Mesenchymal stem cell (in vitro differentiated cells and primary cell): ENCODE measurements at regions not wholly inside any gene's neighbourhood (a gene's known extent, or its start where the extent isn't known, plus 50 kb on each side); places are given as distances from the start of the nearest gene placed in this dataset.

Source experiments
- DNase-seq: peaks from one replicate; pipeline ENCODE4 v3.0.0-alpha.2; 2013
- H2AFZ ChIP-seq: one replicate; pipeline ENCODE4 v1.6.1; 2013; ENCODE audit warnings: low read depth, mild to moderate bottlenecking, control low read depth, inconsistent platforms, low read length, moderate library complexity
- H2AK5ac ChIP-seq: 2 replicates; pipeline ENCODE4 v1.6.1; 2013; ENCODE audit warnings: low read length, moderate library complexity, mild to moderate bottlenecking, inconsistent platforms; ENCODE audit not compliant: severe bottlenecking
- H2BK120ac ChIP-seq: one replicate; pipeline ENCODE4 v1.6.1; 2013; ENCODE audit warnings: low read depth, mild to moderate bottlenecking, inconsistent platforms, low read length, moderate library complexity
- H2BK12ac ChIP-seq, 2 experiments: one replicate each; pipeline ENCODE4 v1.6.1; 2013; ENCODE audit warnings: inconsistent platforms in 2 of 2, low read length in 2 of 2, mild to moderate bottlenecking in 2 of 2, moderate library complexity in 2 of 2, control low read depth in 1 of 2
- H2BK15ac ChIP-seq: one replicate; pipeline ENCODE4 v1.6.1; 2013; ENCODE audit warnings: mild to moderate bottlenecking, low read depth, inconsistent platforms; ENCODE audit not compliant: poor library complexity, severe bottlenecking
- H2BK5ac ChIP-seq: 2 replicates; pipeline ENCODE4 v1.6.1; 2013; ENCODE audit warnings: low read depth, mild to moderate bottlenecking, low read length, control low read depth, inconsistent platforms; ENCODE audit not compliant: poor library complexity, severe bottlenecking
- H3K14ac ChIP-seq, 2 experiments: one replicate each; pipeline ENCODE4 v1.6.1; 2013; ENCODE audit warnings: inconsistent platforms in 2 of 2, low read length in 2 of 2, control low read depth in 1 of 2, mild to moderate bottlenecking in 1 of 2, moderate library complexity in 1 of 2
- H3K18ac ChIP-seq, 2 experiments: one replicate each; pipeline ENCODE4 v1.6.1; 2013; ENCODE audit warnings: inconsistent platforms in 2 of 2, low read length in 2 of 2, control low read depth in 1 of 2, low read depth in 1 of 2, mild to moderate bottlenecking in 1 of 2
- H3K23ac ChIP-seq, 2 experiments: one replicate each; pipeline ENCODE4 v1.6.1; 2013; ENCODE audit warnings: inconsistent platforms in 2 of 2, low read length in 2 of 2, mild to moderate bottlenecking in 2 of 2, moderate library complexity in 2 of 2, control low read depth in 1 of 2
- H3K27ac ChIP-seq: 2 replicates; pipeline ENCODE4 v1.5.1; 2013; ENCODE audit warnings: mild to moderate bottlenecking, moderate library complexity, low read length, control low read depth, inconsistent platforms; ENCODE audit not compliant: poor library complexity, severe bottlenecking
- H3K27me3 ChIP-seq, 2 experiments: 2 replicates each; pipeline versions ENCODE4 v1.6.1 to v1.7.0; 2013; ENCODE audit warnings: low read length in 2 of 2, mild to moderate bottlenecking in 2 of 2, moderate library complexity in 2 of 2, control low read depth in 1 of 2, inconsistent platforms in 1 of 2; ENCODE audit not compliant: control insufficient read depth in 1 of 2, insufficient read depth in 1 of 2
- H3K36me3 ChIP-seq, 2 experiments: 2 replicates each; pipeline versions ENCODE4 v1.6.1 to v1.7.0; 2013; ENCODE audit warnings: low read length in 2 of 2, control low read depth in 1 of 2, inconsistent platforms in 1 of 2, low read depth in 1 of 2, mild to moderate bottlenecking in 1 of 2; ENCODE audit not compliant: insufficient read depth in 2 of 2, control insufficient read depth in 1 of 2
- H3K4ac ChIP-seq, 2 experiments: one replicate each; pipeline ENCODE4 v1.6.1; 2013; ENCODE audit warnings: inconsistent platforms in 2 of 2, low read length in 2 of 2, mild to moderate bottlenecking in 2 of 2, moderate library complexity in 2 of 2, control low read depth in 1 of 2, low read depth in 1 of 2
- H3K4me1 ChIP-seq: 2 replicates; pipeline ENCODE4 v1.6.1; 2013; ENCODE audit warnings: low read depth, low read length, control low read depth; ENCODE audit not compliant: control insufficient read depth, insufficient read depth
- H3K4me2 ChIP-seq: 2 replicates; pipeline ENCODE4 v1.6.1; 2013; ENCODE audit warnings: low read length, mild to moderate bottlenecking, inconsistent platforms; ENCODE audit not compliant: poor library complexity, severe bottlenecking
- H3K4me3 ChIP-seq, 2 experiments: 2 replicates each; pipeline versions ENCODE4 v1.5.1 to v1.7.0; 2013; ENCODE audit warnings: low read length in 2 of 2, mild to moderate bottlenecking in 2 of 2, control low read depth in 1 of 2, low read depth in 1 of 2; ENCODE audit not compliant: insufficient read depth in 1 of 2
- H3K79me1 ChIP-seq: replicated peaks from 2 replicates; pipeline ENCODE4 v1.6.1; 2013; ENCODE audit warnings: mild to moderate bottlenecking, control low read depth, low read length, inconsistent platforms; ENCODE audit not compliant: poor library complexity, severe bottlenecking
- H3K9ac ChIP-seq: 2 replicates; pipeline ENCODE4 v1.7.0; 2013; ENCODE audit warnings: mild to moderate bottlenecking, low read length, moderate library complexity
- H3K9me3 ChIP-seq: 2 replicates; pipeline ENCODE4 v1.7.0; 2013; ENCODE audit warnings: mild to moderate bottlenecking, low read length; ENCODE audit not compliant: control insufficient read depth
- H4K8ac ChIP-seq: one replicate; pipeline ENCODE4 v1.6.1; 2013; ENCODE audit warnings: inconsistent platforms, mild to moderate bottlenecking, low read length, moderate library complexity
- H4K91ac ChIP-seq: one replicate; pipeline ENCODE4 v1.6.1; 2013; ENCODE audit warnings: mild to moderate bottlenecking, low read length, inconsistent platforms
- WGBS: methylation state at CpG from one replicate; pipeline ENCODE4 v1.1.7; 2013; ENCODE audit warnings: mixed read lengths; 5-methylcytosine and 5-hydroxymethylcytosine counted together

DNA sequence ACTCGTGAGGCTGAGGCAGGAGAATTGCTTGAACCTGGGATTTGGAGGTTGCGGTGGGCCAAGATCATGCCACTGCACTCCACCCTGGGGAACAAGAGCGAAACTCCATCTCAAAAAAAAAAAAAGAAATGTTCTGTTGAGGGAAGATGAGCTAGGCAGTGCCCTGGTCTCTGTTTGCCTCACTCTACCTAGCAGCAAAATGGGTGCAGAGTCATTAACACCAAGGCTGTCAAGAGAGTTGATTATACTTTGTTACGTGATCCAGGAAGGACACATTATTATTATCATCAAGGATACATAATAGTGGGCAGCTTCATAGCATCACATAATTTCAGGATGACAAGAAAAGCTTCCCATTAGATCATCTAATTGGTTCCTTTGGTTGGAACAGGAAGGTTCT, 84.3 kb upstream of the MAP1LC3B2 start:
- Histone ChIP-seq H2BK15ac (no peak overlapping the region), H3K9ac (no peak overlapping the region), H2AK5ac (no peak overlapping the region), H3K14ac (no peak overlapping the region), H3K4me2 (no peak overlapping the region), H3K4me1 (no peaks in the 10 kb centered on the region), H2BK5ac (no peak overlapping the region), H2AFZ (no peak overlapping the region), H3K27ac (no peak overlapping the region), H3K18ac (no peak overlapping the region), H4K91ac (no peak overlapping the region), H3K9me3 (peaks cover 8% of the 10 kb centered on the region), H3K4ac (no peak overlapping the region), H3K79me1 (no peaks in the 10 kb centered on the region), H3K23ac (no peak overlapping the region), H2BK120ac (no peak overlapping the region), H3K36me3 (no peaks in the 10 kb centered on the region), H3K4me3 (no peak overlapping the region), H2BK12ac (no peak overlapping the region), H4K8ac (no peak overlapping the region), H3K27me3 (no peaks in the 10 kb centered on the region)
- no peak for DNase-seq
- 100% methylated on average over 3 of the region's 4 CpGs for WGBS

DNA sequence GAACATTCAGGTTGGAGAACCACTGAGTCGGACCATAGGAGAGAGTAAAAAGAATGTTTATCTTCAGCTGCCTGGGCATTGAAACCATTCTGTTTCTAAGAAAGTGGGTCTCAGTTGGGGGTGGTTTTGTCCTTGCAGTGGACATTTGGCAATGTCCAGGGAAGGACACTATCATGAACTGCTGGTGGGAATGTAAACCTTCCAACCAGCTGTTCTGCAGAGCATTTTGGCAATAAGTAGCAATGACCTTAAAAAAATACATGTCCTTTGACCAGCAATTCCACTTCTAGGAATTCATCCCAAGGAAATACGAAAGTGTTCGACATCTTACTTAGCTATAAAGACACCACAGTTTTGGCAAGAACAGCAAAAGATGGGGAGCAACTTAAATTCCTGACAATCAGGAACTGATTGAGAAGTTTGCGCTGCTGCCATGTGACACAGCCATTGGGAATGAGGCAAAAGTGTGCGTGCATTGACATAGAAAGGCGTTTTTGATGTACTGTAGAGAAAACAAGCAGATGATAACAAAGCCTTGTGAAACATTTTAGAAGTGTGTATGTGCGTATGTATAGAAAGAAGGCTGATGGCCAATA, 82.9 kb upstream of the MAP1LC3B2 start:
- Histone ChIP-seq H3K27me3 (peaks cover 5 to 6% of the 10 kb centered on the region in 2 experiments), H3K23ac (no peak overlapping the region), H4K91ac (no peak overlapping the region), H3K18ac (no peak overlapping the region), H3K4me3 (no peak overlapping the region), H3K9me3 (peaks cover 8% of the 10 kb centered on the region), H2BK15ac (no peak overlapping the region), H3K4me2 (no peak overlapping the region), H4K8ac (no peak overlapping the region), H2BK5ac (no peak overlapping the region), H2AK5ac (no peak overlapping the region), H3K4me1 (no peaks in the 10 kb centered on the region), H2BK12ac (no peak overlapping the region), H3K27ac (no peak overlapping the region), H3K79me1 (no peaks in the 10 kb centered on the region), H3K36me3 (no peaks in the 10 kb centered on the region), H3K4ac (no peak overlapping the region), H2BK120ac (no peak overlapping the region), H3K14ac (no peak overlapping the region), H2AFZ (no peak overlapping the region), H3K9ac (no peak overlapping the region)
- 96% methylated on average over 7 of the region's 7 CpGs for WGBS
- no peak for DNase-seq

DNA sequence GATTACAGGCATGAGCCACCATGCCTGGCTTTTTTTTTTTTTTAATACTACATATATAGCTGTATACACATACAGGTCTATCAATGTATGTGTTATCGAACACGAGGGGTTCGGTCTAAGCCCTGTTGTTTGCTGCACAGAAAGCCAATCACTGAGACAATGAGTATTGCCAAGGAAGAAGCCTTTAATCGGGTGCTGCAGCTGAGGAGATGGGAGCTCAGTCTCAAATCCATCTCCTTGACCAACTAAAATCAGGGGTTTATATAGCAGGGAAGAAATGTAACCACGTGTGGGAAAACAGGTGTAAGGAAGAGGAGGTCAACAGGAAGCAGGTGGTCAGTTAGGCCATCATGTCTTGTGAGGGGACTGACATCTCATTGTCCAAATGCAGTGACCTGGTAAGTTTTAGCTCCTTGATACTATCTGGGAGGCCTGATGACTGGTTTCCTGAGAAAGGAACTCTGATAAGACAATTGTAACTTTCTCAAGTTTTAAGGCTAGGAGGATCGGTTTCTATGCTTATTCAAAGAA, 80.9 kb upstream of the MAP1LC3B2 start:
- 85% methylated on average over 5 of the region's 6 CpGs for WGBS
- H3K18ac ChIP-seq: no peak overlapping the region

DNA sequence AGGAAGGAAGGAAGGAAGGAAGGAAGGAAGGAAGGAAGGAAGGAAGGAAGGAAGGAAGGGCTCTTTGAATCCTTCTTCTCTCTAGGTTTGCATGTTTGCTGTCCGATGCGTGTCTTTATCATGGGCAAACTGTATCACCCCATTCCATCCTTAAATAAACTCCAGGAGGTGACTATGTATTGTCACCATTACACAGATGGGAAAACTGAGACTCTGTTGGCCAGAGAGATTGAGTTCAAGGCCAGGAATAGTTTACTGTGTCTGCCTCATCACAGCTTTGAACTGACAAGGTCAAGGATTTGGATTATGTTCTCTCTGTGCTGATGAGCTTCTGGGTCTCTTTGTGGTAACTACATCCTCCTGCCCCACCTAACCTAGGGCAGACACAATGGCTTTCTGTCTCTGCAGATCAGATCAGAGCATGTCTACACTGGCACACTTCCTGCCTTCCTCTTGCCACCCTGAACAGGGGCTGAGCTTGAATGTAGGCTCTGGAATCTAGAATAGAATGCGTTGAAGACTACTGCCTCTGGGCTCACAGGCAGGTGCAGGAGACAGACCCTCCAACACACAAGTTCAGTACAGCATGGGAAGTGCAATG, 78.9 kb upstream of the MAP1LC3B2 start:
- Histone ChIP-seq H4K8ac (no peak overlapping the region), H3K27ac (no peak overlapping the region), H3K4ac (no peak overlapping the region), H2BK12ac (no peak overlapping the region), H3K9ac (no peak overlapping the region), H3K4me2 (no peak overlapping the region), H2BK5ac (no peak overlapping the region), H3K14ac (peak overlapping the region in 1 of 2 experiments; percentile 3), H2BK15ac (no peak overlapping the region), H2AK5ac (no peak overlapping the region), H4K91ac (no peak overlapping the region), H3K4me3 (no peak overlapping the region), H3K27me3 (peaks cover 10% of the 10 kb centered on the region in 2 experiments), H3K79me1 (no peaks in the 10 kb centered on the region), H3K4me1 (no peaks in the 10 kb centered on the region), H3K36me3 (no peaks in the 10 kb centered on the region), H3K23ac (no peak overlapping the region), H3K18ac (no peak overlapping the region), H2BK120ac (no peak overlapping the region), H2AFZ (no peak overlapping the region), H3K9me3 (peaks cover 8% of the 10 kb centered on the region)
- no peak for DNase-seq
- 71% methylated on average over 1 of the region's 3 CpGs for WGBS

More for the DNA sequence above, 80.9 kb upstream of the MAP1LC3B2 start:
- H2BK120ac ChIP-seq: no peak overlapping the region
- no peak overlapping the region for H3K4ac ChIP-seq
- H3K36me3 ChIP-seq: no peaks in the 10 kb centered on the region
- no peak overlapping the region for H2AK5ac ChIP-seq
- H3K27me3 ChIP-seq: peaks cover 10% of the 10 kb centered on the region in 2 experiments
- no peak overlapping the region for H2BK5ac ChIP-seq
- no peak overlapping the region for H2AFZ ChIP-seq
- no peak overlapping the region for H3K4me3 ChIP-seq
- H3K4me1 ChIP-seq: no peaks in the 10 kb centered on the region
- no peak overlapping the region for H3K23ac ChIP-seq
- no peak for DNase-seq
- H3K4me2 ChIP-seq: no peak overlapping the region
- H4K91ac ChIP-seq: no peak overlapping the region
- no peak overlapping the region for H3K9ac ChIP-seq
- H2BK12ac ChIP-seq: no peak overlapping the region
- no peak overlapping the region for H2BK15ac ChIP-seq
- no peak overlapping the region for H3K27ac ChIP-seq
- H3K14ac ChIP-seq: no peak overlapping the region
- peaks cover 8% of the 10 kb centered on the region for H3K9me3 ChIP-seq
- H3K79me1 ChIP-seq: no peaks in the 10 kb centered on the region
- H4K8ac ChIP-seq: no peak overlapping the region
